Panc1 (cell line): ENCODE measurements at regions not wholly inside any gene's neighbourhood (a gene's known extent, or its start where the extent isn't known, plus 50 kb on each side); places are given as distances from the start of the nearest gene placed in this dataset.

Experiments
- ATAC-seq: fragments of 200-7000 bp; cut with Tn5 transposase; 2 replicates; pipeline ENCODE4 v1.9.1; 2020; ENCODE audit warnings: mild to moderate bottlenecking, moderate library complexity
- BruUV-seq: library from RNA; stranded (reverse); fragments of 400-500 nt; replicated peaks from 2 replicates; lab custom pipeline; 2021; lab: Mats Ljungman, UMichigan
- CTCF ChIA-PET: fragments of 300-600 bp; sonication (Branson Sonifier 250); formaldehyde crosslinking; loops from one replicate; lab custom pipeline; 2022; ENCODE audit warnings: antibody characterized with exemption; lab: Charles Lee
- POLR2A ChIA-PET: fragments of 300-600 bp; sonication (Branson Sonifier 250); formaldehyde crosslinking; loops from one replicate; lab custom pipeline; 2022; ENCODE audit warnings: antibody characterized with exemption; lab: Charles Lee
- DNase-seq: peaks from one replicate; pipeline ENCODE4 v3.0.0-alpha.2; 2010; ENCODE audit warnings: low read depth, low spot score
- H3K27ac ChIP-seq: 2 replicates; pipeline ENCODE4 v1.5.1; 2011; ENCODE audit warnings: mild to moderate bottlenecking, low read length, inconsistent platforms
- H3K27me3 ChIP-seq: fragments of 200-500 bp; sonication (Bioruptor generic); 2 replicates; pipeline ENCODE4 v1.6.0; 2014; ENCODE audit warnings: low read length, inconsistent platforms; ENCODE audit not compliant: control insufficient read depth, insufficient read depth
- H3K36me3 ChIP-seq: fragments of 200-500 bp; sonication (Bioruptor generic); 2 replicates; pipeline ENCODE4 v1.5.1; 2014; ENCODE audit warnings: inconsistent platforms, mild to moderate bottlenecking, low read length, moderate library complexity; ENCODE audit not compliant: control insufficient read depth, insufficient read depth
- H3K4me1 ChIP-seq: 2 replicates; pipeline ENCODE4 v1.5.1; 2011; ENCODE audit warnings: inconsistent platforms, mild to moderate bottlenecking, low read length, moderate library complexity; ENCODE audit not compliant: control insufficient read depth, insufficient read depth
- H3K4me3 ChIP-seq, 2 experiments: 2 replicates each; pipeline ENCODE4 v1.5.1; 2011 to 2012; ENCODE audit warnings: low read depth in 2 of 2, low read length in 2 of 2, mild to moderate bottlenecking in 2 of 2, inconsistent platforms in 1 of 2, moderate library complexity in 1 of 2
- H3K9me3 ChIP-seq: fragments of 200-500 bp; sonication (Bioruptor generic); 2 replicates; pipeline ENCODE4 v1.5.1; 2014; ENCODE audit warnings: low read depth, mild to moderate bottlenecking, inconsistent platforms, low read length, moderate library complexity; ENCODE audit not compliant: control insufficient read depth, insufficient read depth
- CTCF ChIP-seq: fragments of 450-650 bp; IDR thresholded peaks from 2 replicates; pipeline ENCODE4 v1.5.1; 2017; ENCODE audit warnings: mild to moderate bottlenecking
- POLR2AphosphoS5 ChIP-seq: IDR thresholded peaks from 2 replicates; pipeline ENCODE4 v1.6.1; 2012; ENCODE audit warnings: mild to moderate bottlenecking, low read depth, low read length, moderate library complexity
- REST ChIP-seq, 2 experiments: IDR thresholded peaks; 2 replicates each; pipeline ENCODE4 v1.6.1; 2011 to 2012; ENCODE audit warnings: low read depth in 2 of 2, control low read depth in 1 of 2, low read length in 1 of 2, mild to moderate bottlenecking in 1 of 2, moderate library complexity in 1 of 2; ENCODE audit not compliant: insufficient read depth in 1 of 2
- SIN3A ChIP-seq: IDR thresholded peaks from 2 replicates; pipeline ENCODE4 v1.6.1; 2012; ENCODE audit warnings: low read depth, mild to moderate bottlenecking, low read length, moderate library complexity, borderline replicate concordance; ENCODE audit not compliant: insufficient read depth
- TCF7L2 ChIP-seq: IDR thresholded peaks from 2 replicates; pipeline ENCODE4 v1.6.1; 2011; ENCODE audit warnings: mild to moderate bottlenecking, low read depth, low read length, inconsistent platforms
- in situ Hi-C: cut with HindIII; loops from 2 replicates; pipeline ENCODE4 v1.10.0; 2016; ENCODE audit warnings: low sequenced_read_pairs, low pct_unique_long_range_greater_than_20kb
- intact Hi-C: fragments of 100-400 bp; cut with micrococcal nuclease; formaldehyde crosslinking; loops from one replicate; pipeline ENCODE4 v1.10.0; 2022; ENCODE audit not compliant: unreplicated experiment

GRCh38 chr3:110492876-110493275, 578.7 kb upstream of the NECTIN3 start:
- in situ Hi-C loops (no loop called here), intact Hi-C loops (no loop called here)
- no peak for TF ChIP-seq SIN3A
- no peak for TF ChIP-seq TCF7L2
- no peak for TF ChIP-seq CTCF
- TF ChIP-seq POLR2AphosphoS5: no peak
- TF ChIP-seq REST (IDR thresholded peaks at IDR 0.05; ENCODE audit: insufficient read depth in 1 of 2, low read depth in 2 of 2, low read length in 1 of 2): no peak
- CTCF ChIA-PET: no interaction called here
- POLR2A ChIA-PET: no interaction called here
- no peaks in the 10 kb centered on the region for H3K4me1 ChIP-seq
- H3K9me3 ChIP-seq: peaks cover 5% of the 10 kb centered on the region; the same call in 1 of the 2 replicates
- ATAC-seq (no peak), DNase-seq (no peak)
- H3K27me3 ChIP-seq: no peaks in the 10 kb centered on the region
- no peak overlapping the region for H3K27ac ChIP-seq
- no TSS peak for BruUV-seq
- no peak overlapping the region for H3K4me3 ChIP-seq
- H3K36me3 ChIP-seq: no peaks in the 10 kb centered on the region

- in situ Hi-C loops: no loop called here
- ChIA-PET CTCF (no interaction called here), POLR2A (no interaction called here)
- H3K27me3 ChIP-seq: no peaks in the 10 kb centered on the region
- TF ChIP-seq REST (IDR thresholded peaks at IDR 0.05; ENCODE audit: insufficient read depth in 1 of 2, low read depth in 2 of 2, low read length in 1 of 2) (no peak), CTCF (no peak), TCF7L2 (no peak), POLR2AphosphoS5 (no peak), SIN3A (no peak)
- intact Hi-C loops: no loop called here
- no TSS peak for BruUV-seq
- no peak overlapping the region for H3K4me3 ChIP-seq
- no peak for DNase-seq
- H3K9me3 ChIP-seq: 0 out of 2 replicates have a peak, but pooled peaks cover 3% of the 10 kb centered on the region
- no peak for ATAC-seq
- no peak overlapping the region for H3K27ac ChIP-seq
- no peaks in the 10 kb centered on the region for H3K36me3 ChIP-seq
- no peaks in the 10 kb centered on the region for H3K4me1 ChIP-seq
Measured at GRCh38 chr3:110493438-110494092, 578.1 kb upstream of the NECTIN3 start.
